Middle frontal gyrus (tissue), 1 donor: ENCODE measurements at regions not wholly inside any gene's neighbourhood (a gene's known extent, or its start where the extent isn't known, plus 50 kb on each side); places are given as distances from the start of the nearest gene placed in this dataset.

Experiments used
- DNase-seq: peaks from one replicate; pipeline ENCODE4 v3.0.0-alpha.2; 2015; ENCODE audit warnings: low spot score; ENCODE audit errors: extremely low spot score

GRCh38 chr11:119983816-119984215, 154.1 kb downstream of the TRIM29 start:
- DNase-seq = no peak

GRCh38 chr11:119983240-119983732, 154.6 kb downstream of the TRIM29 start:
- DNase-seq = no peak

DNA sequence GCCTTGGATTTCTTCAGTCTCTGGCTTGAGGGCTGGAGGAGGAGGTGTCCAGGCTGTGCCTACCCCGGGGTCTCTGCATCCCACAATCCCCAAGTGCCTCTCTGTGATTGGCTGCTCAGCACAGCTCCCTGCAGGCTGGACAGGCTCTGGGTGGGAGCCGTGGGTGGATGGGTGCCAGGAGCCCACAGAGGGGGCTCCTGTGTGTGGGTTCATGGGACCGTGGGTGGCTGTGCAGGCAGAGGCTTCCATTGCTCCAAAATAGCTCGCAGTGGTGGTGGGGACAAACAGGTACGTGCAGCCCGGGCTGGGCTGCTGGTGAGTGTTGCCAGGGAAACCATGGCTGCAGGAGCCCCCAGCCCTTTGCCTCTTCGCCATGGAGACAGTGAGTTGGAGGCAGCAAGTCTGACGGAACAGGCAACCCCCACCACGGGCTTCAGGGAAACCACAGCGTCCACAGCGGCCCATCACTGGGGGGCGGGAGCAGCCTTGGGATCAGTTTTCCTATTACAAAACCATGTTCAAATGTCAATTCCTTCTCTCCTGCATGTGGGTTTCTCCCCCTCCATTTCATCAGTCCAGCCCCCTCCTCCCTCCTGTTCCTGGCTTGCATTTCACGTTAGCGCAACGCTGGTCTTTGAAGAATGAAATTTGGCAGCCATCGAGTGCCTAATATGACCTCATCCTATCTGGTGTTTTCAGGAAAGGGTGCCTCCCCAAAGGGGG, 155.2 kb downstream of the TRIM29 start:
- DNase-seq = no peak

DNA sequence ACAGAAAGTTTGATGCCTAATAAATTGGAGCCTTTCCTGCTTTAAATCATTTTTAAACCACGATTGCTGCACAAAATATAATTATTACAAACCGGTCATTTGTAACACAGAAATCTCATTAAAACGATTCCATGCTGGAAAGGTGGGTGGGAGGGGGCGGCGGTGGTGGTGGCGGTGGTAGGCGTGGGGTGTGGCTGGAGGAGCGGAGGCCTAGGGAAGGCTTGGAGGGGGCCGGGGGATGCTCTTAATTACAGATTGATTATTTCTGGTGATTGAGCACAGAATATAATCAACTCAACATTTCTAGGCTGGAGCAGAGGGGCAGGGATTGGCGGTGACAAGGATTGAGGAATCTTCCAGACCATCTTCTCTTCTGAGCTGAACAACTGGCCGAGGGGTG, 157.5 kb downstream of the TRIM29 start:
- no peak for DNase-seq

DNA sequence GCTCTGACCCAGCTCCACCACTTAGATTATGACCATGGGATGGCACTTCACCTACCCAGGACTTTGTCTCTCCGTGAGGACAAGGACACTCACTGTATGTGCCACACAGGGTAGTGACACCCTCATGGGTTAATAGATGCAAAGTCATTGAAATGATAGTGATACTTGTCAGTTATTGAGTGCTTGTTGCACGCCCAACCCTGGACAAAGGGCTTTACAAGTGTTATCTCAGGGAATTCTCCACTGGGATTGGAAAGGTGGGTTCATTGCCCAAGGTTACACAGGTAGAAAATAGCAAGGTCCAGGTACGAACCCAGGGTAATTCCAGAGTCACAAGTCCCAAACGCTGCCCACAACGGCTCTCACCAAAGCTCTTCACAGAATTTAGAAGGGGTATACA, 158.2 kb downstream of the TRIM29 start:
- no peak for DNase-seq

DNA sequence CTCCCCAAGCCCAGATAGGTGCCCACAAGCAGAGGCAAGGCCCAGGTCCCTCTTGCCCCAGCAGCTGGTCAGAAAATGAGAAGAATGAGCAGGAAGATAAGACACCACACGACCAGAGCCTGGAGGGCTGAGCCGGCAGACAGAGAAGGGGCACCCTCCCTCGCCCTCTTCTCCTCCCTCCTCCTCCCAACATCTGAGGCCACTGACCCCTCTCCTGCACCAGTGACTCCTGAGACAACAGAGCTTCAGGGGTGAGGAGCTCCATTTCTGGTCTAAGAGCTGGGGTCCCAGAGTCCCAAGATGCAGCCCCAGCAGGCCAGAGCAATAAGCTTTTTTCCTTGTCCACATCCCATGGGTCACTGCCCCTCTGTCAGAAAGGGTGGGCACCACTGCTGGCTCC, 159.2 kb downstream of the TRIM29 start:
- DNase-seq = no peak

DNA sequence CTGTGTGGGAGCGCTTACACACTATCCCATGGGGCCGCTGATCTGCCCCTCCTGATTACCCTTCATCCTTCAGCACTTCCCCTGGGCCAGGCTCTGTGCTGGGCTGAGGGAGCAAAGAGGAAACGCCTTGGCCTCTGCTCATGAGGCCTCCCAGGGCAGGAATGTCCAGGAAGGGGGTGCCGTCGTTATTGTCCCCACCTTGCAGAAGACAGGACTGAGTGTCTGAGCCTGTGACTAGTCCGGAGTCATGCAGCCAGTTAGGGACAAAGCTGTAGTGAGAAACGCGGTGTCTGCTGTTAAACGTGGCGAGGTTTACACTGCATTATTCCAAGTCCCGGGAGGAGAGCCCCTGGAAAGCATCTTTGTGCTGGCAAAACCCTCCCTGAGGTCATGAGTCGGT, 160.0 kb downstream of the TRIM29 start:
- DNase-seq = no peak

DNA sequence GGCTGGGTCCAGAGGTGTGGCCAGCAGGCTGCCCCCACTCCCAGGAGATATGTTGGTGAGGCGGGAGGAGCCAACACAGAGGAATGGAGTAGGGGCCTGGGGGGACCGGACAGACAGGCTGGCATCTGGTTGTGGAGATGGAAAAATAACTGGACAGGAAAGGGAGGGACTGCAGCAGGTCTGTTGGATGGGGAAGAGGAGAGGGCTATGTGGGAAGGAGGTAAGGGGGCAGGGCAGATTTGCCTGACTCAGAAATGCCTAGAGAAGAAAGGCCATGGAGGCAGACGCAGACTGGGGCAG, 160.4 kb downstream of the TRIM29 start:
- DNase-seq = no peak

- no peak for DNase-seq
These were observed 160.9 kb downstream of the TRIM29 start for GRCh38 chr11:119976805-119977560.

- peak; percentile 69 for DNase-seq
These were observed 162.3 kb downstream of the TRIM29 start for GRCh38 chr11:119975561-119976152.

- DNase-seq = peak; percentile 39
These were observed 163.4 kb downstream of the TRIM29 start for GRCh38 chr11:119974467-119974866.

DNA sequence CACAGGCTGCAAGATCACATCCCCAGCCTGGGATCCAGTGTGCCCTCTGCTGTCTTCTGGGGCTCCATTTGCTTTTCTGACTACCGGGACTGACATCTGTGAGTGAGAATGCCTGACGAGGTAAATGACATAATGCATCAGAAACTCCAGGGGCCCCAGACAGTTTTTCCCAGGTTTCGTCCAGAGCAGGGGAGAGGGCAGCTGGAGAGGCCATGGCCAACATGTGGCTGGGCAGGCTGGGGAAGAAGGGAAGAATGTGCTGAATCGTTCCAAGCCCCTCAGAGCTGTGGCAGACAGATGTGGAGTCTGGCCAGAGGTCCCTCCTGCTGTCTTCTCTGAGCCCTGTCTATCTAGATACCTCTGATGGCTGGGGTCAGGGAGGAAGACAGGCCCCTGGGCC, 163.9 kb downstream of the TRIM29 start:
- DNase-seq = no peak

DNA sequence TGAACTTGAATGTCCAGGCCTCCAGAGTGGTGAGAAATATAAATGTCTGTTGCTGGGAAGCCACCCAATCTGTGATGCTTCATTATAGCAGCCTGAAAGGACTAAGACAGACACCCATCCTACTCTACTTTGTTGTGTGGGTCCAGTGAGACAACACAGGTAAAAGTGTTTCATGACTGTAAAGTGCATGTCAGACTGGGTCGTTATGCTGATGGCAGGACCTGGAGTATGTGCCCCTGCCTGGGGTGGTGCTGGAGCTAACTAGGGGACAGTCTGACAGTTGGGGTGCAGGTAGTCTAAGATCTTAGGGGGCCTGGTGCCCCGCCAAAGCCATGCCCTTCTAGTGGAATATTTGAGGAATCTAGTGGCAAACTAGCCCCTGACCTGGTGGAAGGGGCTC, 165.6 kb downstream of the TRIM29 start:
- DNase-seq = no peak

- DNase-seq = no peak
These were observed 167.2 kb downstream of the TRIM29 start for GRCh38 chr11:119970555-119971304.

DNA sequence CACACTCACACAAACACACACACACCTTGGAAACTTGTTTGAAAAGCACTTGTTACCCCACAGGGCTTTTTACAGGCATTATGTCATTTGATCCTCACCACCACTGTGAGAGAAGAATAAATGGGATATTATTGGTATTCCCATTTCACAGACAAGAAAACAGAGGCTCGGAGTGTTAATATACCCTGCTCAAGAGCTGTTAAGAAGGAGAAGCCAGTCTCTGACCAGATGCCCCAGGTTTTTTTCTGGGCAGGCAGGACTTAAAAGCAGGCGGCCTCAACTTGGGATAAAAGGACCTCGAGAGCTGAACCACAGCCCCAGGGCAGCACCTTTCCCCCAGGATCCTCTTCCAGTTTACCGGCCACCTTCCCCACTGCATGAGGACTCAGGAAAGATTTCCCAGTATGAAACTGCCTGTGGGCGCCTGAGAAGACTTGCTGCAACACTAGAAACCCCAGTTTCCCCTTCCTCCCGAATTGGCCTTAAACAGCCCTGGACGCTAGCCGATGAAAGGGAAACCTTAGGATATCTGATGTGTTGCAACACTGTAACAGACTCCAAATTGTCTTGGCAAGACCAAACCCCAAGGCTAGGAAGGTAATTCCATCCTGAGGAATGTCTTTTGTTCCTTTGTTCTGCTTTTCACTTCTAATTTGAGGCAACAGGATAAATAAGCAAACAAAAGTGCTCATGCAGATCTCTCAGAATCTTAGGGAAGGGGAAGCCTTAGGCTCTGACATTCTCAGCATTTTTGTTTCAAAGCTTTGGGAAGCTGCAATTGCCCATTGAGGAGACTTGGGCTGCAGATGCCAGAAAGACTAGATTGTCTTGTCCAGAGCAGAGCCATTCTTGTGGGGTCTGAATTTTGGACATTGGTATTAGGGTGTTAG, 173.5 kb downstream of the TRIM29 start:
- DNase-seq = no peak

DNA sequence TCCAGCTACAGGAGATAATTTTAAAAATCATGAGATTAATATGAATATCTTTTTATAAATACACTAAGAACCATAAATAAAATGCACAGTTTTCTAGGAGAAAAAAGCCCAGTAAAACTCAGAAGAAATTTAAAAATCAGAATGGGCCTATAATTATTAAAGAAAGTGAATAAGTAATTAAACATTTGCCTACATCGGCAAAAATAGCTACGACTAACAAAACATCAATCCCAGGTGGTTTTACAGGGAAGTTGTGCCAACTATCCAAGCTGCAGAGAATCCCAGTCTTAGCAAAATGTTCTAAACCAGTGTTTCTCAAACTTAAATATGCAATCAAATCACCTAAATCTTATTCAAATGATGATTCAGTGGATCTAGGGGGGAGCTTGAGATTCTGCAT, 180.0 kb downstream of the TRIM29 start:
- no peak for DNase-seq

DNA sequence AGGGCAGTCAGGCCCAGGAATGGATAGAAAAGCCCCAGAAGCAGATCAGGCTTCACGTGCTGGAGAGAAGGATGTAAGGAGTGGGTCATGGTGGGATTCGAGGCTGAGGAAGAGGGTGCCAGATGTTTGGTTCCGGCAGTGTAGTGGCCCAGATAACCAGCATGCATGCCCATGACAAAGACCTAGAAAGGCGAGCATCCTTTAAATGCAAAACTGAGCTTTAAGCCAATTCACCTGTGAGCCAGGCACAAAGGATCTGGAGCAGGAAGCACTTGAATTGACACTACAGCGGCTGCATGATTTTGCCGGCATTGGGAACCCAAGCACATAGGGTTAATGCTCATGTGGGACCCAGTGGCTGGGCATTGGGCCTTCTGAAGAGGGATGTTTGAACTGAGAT, 185.5 kb downstream of the TRIM29 start:
- DNase-seq = no peak

- no peak for DNase-seq
These were observed 194.6 kb downstream of the TRIM29 start for GRCh38 chr11:119943298-119943655.

- no peak for DNase-seq
These were observed 195.2 kb downstream of the TRIM29 start for GRCh38 chr11:119942583-119943297.
